Heart right ventricle (tissue), 16 donors: ENCODE measurements at regions not wholly inside any gene's neighbourhood (a gene's known extent, or its start where the extent isn't known, plus 50 kb on each side); places are given as distances from the start of the nearest gene placed in this dataset.

Experiments used
- ATAC-seq, 8 donors: fragments of 200-7000 bp; cut with Tn5 transposase; one replicate each; pipeline ENCODE4 v1.9.1; 2020; ENCODE audit warnings: mild to moderate bottlenecking in 8 of 8, moderate library complexity in 8 of 8, moderate number of reproducible peaks in 1 of 8
- DNase-seq, 2 donors: peaks; one replicate each; pipeline ENCODE4 v3.0.0-alpha.2; 2020
- H3K27ac ChIP-seq, 10 donors: fragments of 200-600 bp; sonication (generic) in 2 of 10; one replicate each; pipeline versions ENCODE4 v1.5.0 to v1.8.0; 2020 to 2022; ENCODE audit warnings: mild to moderate bottlenecking in 3 of 10
- H3K27me3 ChIP-seq, 7 donors: fragments of 200-600 bp; one replicate each; pipeline ENCODE4 v1.8.0; 2021 to 2022; ENCODE audit warnings: mild to moderate bottlenecking in 2 of 7
- H3K36me3 ChIP-seq, 9 donors: fragments of 200-600 bp; sonication (generic) in 1 of 9; one replicate each; pipeline versions ENCODE4 v1.5.0 to v1.8.0; 2020 to 2022; ENCODE audit warnings: mild to moderate bottlenecking in 2 of 9
- H3K4me1 ChIP-seq, 9 donors: fragments of 200-600 bp; sonication (generic) in 1 of 9; one replicate each; pipeline versions ENCODE4 v1.5.0 to v1.8.0; 2020 to 2022; ENCODE audit warnings: mild to moderate bottlenecking in 4 of 9
- H3K4me3 ChIP-seq, 10 donors: fragments of 200-600 bp; sonication (generic) in 2 of 10; one replicate each; pipeline versions ENCODE4 v1.5.0 to v1.8.0; 2020 to 2022; ENCODE audit warnings: mild to moderate bottlenecking in 7 of 10, moderate library complexity in 2 of 10
- H3K9me3 ChIP-seq, 11 donors: fragments of 200-600 bp in 10 of 11; sonication (generic) in 2 of 11; one replicate each; pipeline versions ENCODE4 v1.5.0 to v1.8.0; 2013 to 2022; ENCODE audit warnings: mild to moderate bottlenecking in 2 of 11, control low read depth in 1 of 11, moderate library complexity in 1 of 11
- CTCF ChIP-seq, 9 donors: fragments of 200-600 bp; sonication (generic) in 2 of 9; IDR thresholded peaks; one replicate each; pipeline versions ENCODE4 v1.5.0 to v1.8.0; 2021 to 2022; ENCODE audit warnings: antibody characterized with exemption in 9 of 9, mild to moderate bottlenecking in 5 of 9, moderate library complexity in 1 of 9
- WGBS, 2 donors: extraction: QIAGEN DNeasy Blood & Tissue Kit; methylation state at CpG; one replicate each; pipeline ENCODE4 v1.1.7; 2013; ENCODE audit warnings: inconsistent platforms in 1 of 2; 5-methylcytosine and 5-hydroxymethylcytosine counted together
- intact Hi-C, 10 donors: fragments of 100-400 bp; cut with DNase I; formaldehyde crosslinking; loops; one replicate each; pipeline versions ENCODE4 v1.11.1 to v1.14.2; 2022
- donor health status: Arrhythmogenic right ventricular cardiomyopathy.
- donor health status: ischemic (EF 13 %, LVEDD 7.1; RV severe dilation, severe dysfunction).
- donor health status: healthy with polysubstance abuse.
- donor health status: DM: no; HTN: yes; CAD: no.
- donor health status: DM: no; HTN: no; CAD: no.
- donor health status: ischemic (EF 25% LVEDD 6.9; RV normal size, moderate dysfunction).
- donor health status: ischemic (EF 25% LVEDD 5.7; RV mildly dilated, moderate dysfunction).
- donor health status: healthy.
- donor health status: DM: yes; HTN: yes; CAD: no.
- donor health status: Ischemic cardiomyopathy.
- donor health status: ischemic (EF 35%, LVEDD 5.7; RV mildly dilated, moderate dysfunction).
- donor health status: nonischemic (EF 11% LVEDD 7.7; RV severe dilation, severe dysfunction).
- donor health status: DM: yes; HTN: yes; CAD: no.
- donor health status: PGD.
- donor health status: ischemic (EF 29% LVEDD 5.4; RV normal size, mild dysfunction).
- donor health status: nonischemic (EF 23%, LVEDD 6.1; RV moderate dilation, normal function).

GRCh38 chr15:95018888-95019545, 787.7 kb downstream of the MCTP2 start:
- TF ChIP-seq CTCF (IDR thresholded peaks at IDR 0.05) = no peak

GRCh38 chr15:95019907-95020306, 788.5 kb downstream of the MCTP2 start:
- TF ChIP-seq CTCF (IDR thresholded peaks at IDR 0.05) = no peak
- 55 to 72% methylated on average over 1 of the region's 1 CpG for WGBS, 2 donors
- DNase-seq = no peak
- Histone ChIP-seq H3K9me3 (peaks cover 0 to 11% (median 0%) of the 10 kb centered on the region in 11 donors), H3K4me1 (peaks cover 0 to 35% (median 23%) of the 10 kb centered on the region in 9 donors), H3K27ac (no peak overlapping the region), H3K36me3 (no peaks in the 10 kb centered on the region), H3K27me3 (no peaks in the 10 kb centered on the region), H3K4me3 (no peak overlapping the region)
- peak in 1 of 8 donors; percentile 9 for ATAC-seq
- intact Hi-C loops = loop anchor here in 7 of 10 donors (5.0 to 10.0 kb wide), 11 partner anchors 65 to 1325 kb away; partner anchors contain the start of gene NR2F2 (in 1 of the 7)

More at GRCh38 chr15:95018888-95019545, 787.7 kb downstream of the MCTP2 start:
- H3K4me1 ChIP-seq = peaks cover 0 to 35% (median 23%) of the 10 kb centered on the region in 9 donors
- no peak overlapping the region for H3K4me3 ChIP-seq
- peak overlapping the region in 3 of 10 donors; percentile 28 to 45 (median 42) for H3K27ac ChIP-seq
- intact Hi-C loops = loop anchor here in 5 of 10 donors (5.0 to 10.0 kb wide), 6 partner anchors 64 to 347 kb away; no protein-coding TSS in a partner anchor
- no peaks in the 10 kb centered on the region for H3K36me3 ChIP-seq
- peaks cover 0 to 11% (median 0%) of the 10 kb centered on the region in 11 donors for H3K9me3 ChIP-seq
- H3K27me3 ChIP-seq = no peaks in the 10 kb centered on the region
- DNase-seq = no peak
- WGBS, 2 donors = 61 to 71% methylated on average over 6 of the region's 6 CpGs
- ATAC-seq = peak in 6 of 8 donors; percentile 14 to 85 (median 77)

- H3K4me1 ChIP-seq = peaks cover 0 to 27% (median 22%) of the 10 kb centered on the region in 9 donors
- no peak for DNase-seq
- no peak for TF ChIP-seq CTCF (IDR thresholded peaks at IDR 0.05)
- no peak overlapping the region for H3K4me3 ChIP-seq
- 97% methylated on average over 2 of the region's 2 CpGs for WGBS, 2 donors
- peaks cover 0 to 11% (median 0%) of the 10 kb centered on the region in 11 donors for H3K9me3 ChIP-seq
- no peaks in the 10 kb centered on the region for H3K27me3 ChIP-seq
- intact Hi-C loops = loop anchor here in 5 of 10 donors (10.0 kb wide), 6 partner anchors 143 to 1323 kb away; partner anchors contain the start of gene NR2F2 (in 1 of the 5)
- ATAC-seq = no peak
- H3K27ac ChIP-seq = no peak overlapping the region
- H3K36me3 ChIP-seq = no peaks in the 10 kb centered on the region
Measured at GRCh38 chr15:95021816-95022215, 790.5 kb downstream of the MCTP2 start.

- no peak for DNase-seq
- no peaks in the 10 kb centered on the region for H3K36me3 ChIP-seq
- H3K4me3 ChIP-seq = no peak overlapping the region
- peaks cover 0 to 2% (median under 1%) of the 10 kb centered on the region in 9 donors for H3K4me1 ChIP-seq
- WGBS, 2 donors = 48 to 53% methylated on average over 2 of the region's 2 CpGs
- H3K27ac ChIP-seq = peak overlapping the region in 1 of 10 donors; percentile 6
- peak in 8 of 9 donors; percentile 6 to 57 (median 42) for TF ChIP-seq CTCF (IDR thresholded peaks at IDR 0.05)
- intact Hi-C loops = loop anchor here in 5 of 10 donors (10.0 kb wide), 6 partner anchors 140 to 1320 kb away; partner anchors contain the start of gene NR2F2 (in 1 of the 5)
- peaks cover 0 to 11% (median 0%) of the 10 kb centered on the region in 11 donors for H3K9me3 ChIP-seq
- ATAC-seq = peak in 4 of 8 donors; percentile 23 to 59 (median 36)
- H3K27me3 ChIP-seq = no peaks in the 10 kb centered on the region
Measured at GRCh38 chr15:95024351-95024750, 793.0 kb downstream of the MCTP2 start.
